ENCODE measurements at regions not wholly inside any gene's neighbourhood (a gene's known extent, or its start where the extent isn't known, plus 50 kb on each side); places are given as distances from the start of the nearest gene placed in this dataset.

- no peak for TF ChIP-seq CTCF (IDR thresholded peaks at IDR 0.05; ENCODE audit: insufficient read depth, low read length)
- no peak for TF ChIP-seq POLR2AphosphoS5 (IDR thresholded peaks at IDR 0.05; ENCODE audit: low read depth)
These were observed 533.8 kb upstream of the LRRN3 start for GRCh38 chr7:110557136-110557535.

Measured in HL-60 (cell line).